Stimulated activated CD8-positive, alpha-beta memory T cell treated with anti-CD3 and anti-CD28 coated beads, Interleukin-2, amount 100 ng/mL, for 48 hours (primary cell): ENCODE measurements at regions not wholly inside any gene's neighbourhood (a gene's known extent, or its start where the extent isn't known, plus 50 kb on each side); places are given as distances from the start of the nearest gene placed in this dataset.

Experiments used
- DNase-seq, 2 donors: peaks; one replicate each; pipeline ENCODE4 v3.0.0-alpha.2; 2020; ENCODE audit warnings: low read depth in 2 of 2

GRCh38 chr5:165805756-165806155 is 2300.3 kb downstream of the MAT2B start:
- DNase-seq = no peak

- DNase-seq = no peak
These were observed 2302.9 kb downstream of the MAT2B start for GRCh38 chr5:165808335-165808734.

- DNase-seq = no peak
These were observed 2304.5 kb downstream of the MAT2B start for GRCh38 chr5:165809914-165810313.

GRCh38 chr5:165829504-165829903 is 2324.1 kb downstream of the MAT2B start:
- no peak for DNase-seq

GRCh38 chr5:165834891-165835290 is 2329.5 kb downstream of the MAT2B start:
- no peak for DNase-seq

GRCh38 chr5:165836046-165836445 is 2330.6 kb downstream of the MAT2B start:
- no peak for DNase-seq

- no peak for DNase-seq
These were observed 2331.9 kb downstream of the MAT2B start for GRCh38 chr5:165837286-165837685.

- DNase-seq = no peak
These were observed 2339.2 kb downstream of the MAT2B start for GRCh38 chr5:165844571-165844970.

- DNase-seq = no peak
These were observed 2352.7 kb downstream of the MAT2B start for GRCh38 chr5:165858118-165858517.

GRCh38 chr5:165859251-165859650 is 2353.8 kb downstream of the MAT2B start:
- no peak for DNase-seq

GRCh38 chr5:165863239-165863638 is 2357.8 kb downstream of the MAT2B start:
- DNase-seq = no peak

GRCh38 chr5:165871291-165871690 is 2365.9 kb downstream of the MAT2B start:
- DNase-seq = no peak

GRCh38 chr5:165874851-165875250 is 2369.4 kb downstream of the MAT2B start:
- no peak for DNase-seq

GRCh38 chr5:165876538-165876937 is 2371.1 kb downstream of the MAT2B start:
- no peak for DNase-seq

GRCh38 chr5:165877475-165877874 is 2372.1 kb downstream of the MAT2B start:
- DNase-seq = no peak

- no peak for DNase-seq
These were observed 2375.8 kb downstream of the MAT2B start for GRCh38 chr5:165881259-165881658.

- DNase-seq = no peak
These were observed 2376.7 kb downstream of the MAT2B start for GRCh38 chr5:165882099-165882498.

GRCh38 chr5:165885623-165886350 is 2380.4 kb downstream of the MAT2B start:
- no peak for DNase-seq

GRCh38 chr5:165887147-165887546 is 2381.7 kb downstream of the MAT2B start:
- no peak for DNase-seq

- no peak for DNase-seq
These were observed 2387.0 kb downstream of the MAT2B start for GRCh38 chr5:165892383-165892782.

- no peak for DNase-seq
These were observed 2389.5 kb downstream of the MAT2B start for GRCh38 chr5:165894916-165895315.

GRCh38 chr5:165903835-165904234 is 2387.6 kb upstream of the WWC1 start:
- DNase-seq = no peak

- no peak for DNase-seq
These were observed 2384.6 kb upstream of the WWC1 start for GRCh38 chr5:165906871-165907270.

GRCh38 chr5:165913059-165913458 is 2378.4 kb upstream of the WWC1 start:
- DNase-seq = no peak
